Stimulated activated CD8-positive, alpha-beta memory T cell treated with anti-CD3 and anti-CD28 coated beads, Interleukin-4, amount 100 ng/mL, for 4 hours (primary cell): ENCODE measurements at regions not wholly inside any gene's neighbourhood (a gene's known extent, or its start where the extent isn't known, plus 50 kb on each side); places are given as distances from the start of the nearest gene placed in this dataset.

Source experiments
- DNase-seq, 2 donors: peaks; one replicate each; pipeline ENCODE4 v3.0.0-alpha.2; 2020; ENCODE audit warnings: low read depth in 2 of 2, low spot score in 1 of 2

- no peak for DNase-seq
Observed at GRCh38 chr5:68744206-68744605, 349.6 kb upstream of the SLC30A5 start.

GRCh38 chr5:68745448-68745847, 348.4 kb upstream of the SLC30A5 start:
- no peak for DNase-seq

- DNase-seq = no peak
Observed at GRCh38 chr5:68746220-68746619, 347.6 kb upstream of the SLC30A5 start.

DNA sequence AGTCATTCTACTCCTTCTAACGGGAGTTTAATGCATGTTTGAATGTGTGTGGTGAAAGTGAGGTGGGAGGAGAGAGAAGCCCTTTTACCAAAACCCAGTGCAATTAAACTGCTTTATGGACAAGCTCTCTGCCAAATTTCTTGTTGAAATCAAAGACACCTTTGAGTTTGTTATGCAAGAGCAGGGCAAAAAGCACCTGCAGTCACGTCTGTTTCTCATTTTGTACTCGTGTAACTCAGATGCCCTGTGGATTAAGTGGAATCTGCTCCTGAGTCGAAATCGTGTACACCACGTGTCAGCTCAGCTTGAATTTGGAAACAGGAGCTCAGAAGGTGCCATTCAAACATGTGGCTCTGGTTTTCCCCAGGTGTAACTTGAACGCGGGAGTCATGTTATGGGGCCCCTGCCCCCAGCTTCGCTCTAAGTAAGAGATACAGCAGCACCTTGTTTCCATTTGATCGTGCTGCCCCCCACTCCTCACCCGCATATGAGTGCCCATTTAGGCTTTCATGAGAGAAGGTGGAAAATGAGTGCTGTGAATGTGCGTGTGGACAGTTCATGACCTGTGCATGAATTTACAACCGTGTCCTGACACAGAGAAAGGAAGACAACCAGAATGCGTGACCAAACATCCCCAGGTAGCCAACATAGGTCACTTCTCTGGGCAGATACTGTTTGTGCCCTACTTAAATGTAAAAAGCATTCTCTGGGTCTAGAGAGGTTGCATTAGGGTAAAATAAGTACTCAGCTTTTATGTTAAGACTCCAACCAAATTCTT, 347.0 kb upstream of the SLC30A5 start:
- no peak for DNase-seq

DNA sequence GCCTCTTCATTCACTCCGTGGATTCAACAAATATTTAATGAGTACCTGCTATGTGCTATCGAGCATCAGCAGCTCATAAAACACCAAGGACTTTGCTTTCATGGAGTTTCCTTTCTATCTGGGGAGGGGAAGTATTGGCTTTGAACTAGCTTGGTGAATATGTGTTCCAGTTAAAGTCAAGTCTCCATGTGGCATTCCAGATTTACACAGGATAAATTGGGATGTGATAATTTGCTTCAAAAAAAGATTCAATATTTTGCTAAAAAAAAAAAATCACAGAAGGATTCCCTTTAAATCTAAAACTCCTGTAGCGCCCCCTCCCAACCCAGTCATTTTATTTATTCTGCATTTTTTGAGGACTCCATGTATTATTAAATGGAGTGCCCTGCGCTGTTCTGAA, 346.3 kb upstream of the SLC30A5 start:
- DNase-seq = no peak

GRCh38 chr5:68748101-68748500, 345.7 kb upstream of the SLC30A5 start:
- DNase-seq = no peak

DNA sequence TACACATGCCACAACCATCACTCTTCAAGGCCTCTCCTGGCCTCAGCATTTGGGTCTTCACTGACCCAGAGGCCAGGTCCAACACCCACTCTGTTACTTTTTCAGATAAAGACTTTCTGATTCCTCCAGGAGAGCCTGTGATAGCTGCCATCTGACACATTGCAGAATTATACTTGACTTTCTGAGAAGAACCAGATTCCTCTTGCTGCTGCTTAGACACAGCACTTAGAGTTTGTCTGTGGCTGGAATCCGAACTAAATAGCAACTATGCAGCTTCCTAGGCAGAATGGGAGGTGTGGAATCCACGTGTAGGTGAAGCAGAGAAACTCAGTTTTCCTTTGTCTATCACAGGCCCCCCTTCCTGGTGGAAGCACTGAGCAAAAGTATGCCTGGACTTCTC, 344.7 kb upstream of the SLC30A5 start:
- DNase-seq = no peak

- no peak for DNase-seq
Observed at GRCh38 chr5:68749631-68750030, 344.2 kb upstream of the SLC30A5 start.

GRCh38 chr5:68751661-68752060, 342.2 kb upstream of the SLC30A5 start:
- DNase-seq = no peak

DNA sequence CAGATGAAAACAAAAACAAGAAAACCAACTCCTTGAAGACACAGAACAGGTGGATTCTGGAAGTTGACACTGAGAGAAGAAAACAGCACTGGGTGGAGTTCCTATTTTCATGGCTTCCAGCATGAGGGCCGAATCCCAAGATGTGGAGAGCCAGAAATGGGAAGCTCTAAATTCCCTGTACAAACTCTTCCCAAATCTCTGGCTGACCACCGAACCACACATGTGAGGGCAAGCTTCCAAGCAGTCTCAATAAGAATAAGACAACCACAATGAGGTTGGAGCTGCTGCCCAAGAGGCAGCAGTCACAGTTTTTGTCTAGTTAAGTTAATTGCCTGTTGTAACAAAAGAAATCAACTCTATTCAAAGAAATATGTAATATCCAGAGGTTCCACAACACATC, 339.3 kb upstream of the SLC30A5 start:
- DNase-seq = no peak

DNA sequence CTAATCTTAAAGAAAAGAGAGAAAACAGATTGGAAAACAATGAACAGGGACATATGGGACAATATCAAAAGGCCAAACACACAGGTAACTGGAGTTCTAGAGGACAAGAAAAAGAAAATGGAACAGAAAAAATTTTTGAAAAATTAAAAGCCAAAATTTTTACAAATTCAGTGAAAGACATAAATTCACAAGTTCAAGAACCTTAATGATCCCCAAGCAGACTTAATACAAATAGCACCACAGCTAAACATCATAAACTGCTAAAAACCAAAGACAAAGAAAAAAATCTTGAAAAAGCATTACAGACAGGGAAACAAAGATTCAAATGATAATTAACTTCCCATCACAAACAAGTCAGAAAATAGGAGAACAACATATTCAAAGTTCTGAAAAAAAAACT, 338.5 kb upstream of the SLC30A5 start:
- DNase-seq = no peak

DNA sequence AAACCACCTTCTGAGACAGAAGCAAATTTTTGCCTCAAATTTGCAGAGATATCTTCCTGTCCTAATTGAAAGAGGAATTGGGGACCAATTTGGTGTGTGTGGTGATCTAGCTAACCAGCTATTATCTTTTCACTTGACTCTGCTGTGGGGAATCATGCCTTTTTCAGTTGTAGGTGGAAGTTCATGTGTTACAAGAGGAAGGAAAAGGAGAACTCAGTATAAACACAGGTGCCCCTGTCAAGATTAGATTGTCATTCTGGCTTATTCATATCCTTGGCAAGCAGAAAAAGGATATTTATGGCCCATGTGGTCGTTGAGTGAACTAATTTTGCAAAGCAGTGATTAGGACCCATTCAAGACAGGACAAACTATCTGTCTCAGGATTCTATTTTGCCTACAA, 336.8 kb upstream of the SLC30A5 start:
- DNase-seq = no peak

DNA sequence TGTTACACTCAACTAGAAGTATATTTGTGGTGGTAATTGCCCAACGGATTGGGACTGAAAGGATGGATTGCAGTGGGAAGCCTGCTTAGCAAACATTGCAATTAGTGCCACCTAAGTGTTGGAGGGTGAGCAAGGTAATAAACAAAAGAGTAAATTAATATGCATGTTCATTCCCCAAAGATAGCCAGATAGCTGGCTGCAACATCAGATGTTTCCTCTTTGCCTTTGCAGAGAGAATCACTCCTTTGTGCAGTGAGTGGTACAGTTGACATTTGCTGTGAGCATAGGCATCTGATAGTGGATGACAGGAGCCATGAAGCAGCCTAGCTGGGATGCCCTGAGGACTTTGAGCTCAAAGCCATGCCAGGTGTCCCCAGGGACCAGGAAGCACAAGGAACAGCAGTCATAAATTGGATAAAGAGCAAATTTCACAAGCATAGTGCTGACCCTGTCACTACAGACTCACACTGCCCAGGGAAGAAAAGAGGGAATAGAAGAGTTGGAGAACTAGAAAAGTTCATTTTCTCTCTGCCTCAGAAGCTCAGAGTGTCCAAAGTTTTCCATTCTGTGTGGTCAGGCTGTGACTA, 336.1 kb upstream of the SLC30A5 start:
- no peak for DNase-seq

DNA sequence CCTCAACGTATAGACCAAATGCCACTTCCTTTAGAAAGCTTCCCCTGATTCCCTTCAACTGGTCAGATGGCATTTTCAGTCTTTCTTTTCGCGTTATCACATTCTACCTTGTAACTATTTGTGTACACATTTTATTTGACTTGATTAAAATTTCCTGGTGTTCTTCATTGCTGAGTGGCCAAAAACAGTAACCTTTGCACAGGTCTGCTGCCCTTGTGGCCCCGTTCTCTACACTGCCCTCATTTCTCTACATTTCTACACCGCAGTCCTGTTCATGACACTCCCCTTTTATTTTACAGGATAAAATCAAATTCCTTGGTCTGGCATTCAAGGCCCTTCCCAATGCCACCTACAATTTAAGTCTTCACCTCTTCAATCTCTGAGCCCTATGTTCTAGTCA, 334.2 kb upstream of the SLC30A5 start:
- DNase-seq = no peak

DNA sequence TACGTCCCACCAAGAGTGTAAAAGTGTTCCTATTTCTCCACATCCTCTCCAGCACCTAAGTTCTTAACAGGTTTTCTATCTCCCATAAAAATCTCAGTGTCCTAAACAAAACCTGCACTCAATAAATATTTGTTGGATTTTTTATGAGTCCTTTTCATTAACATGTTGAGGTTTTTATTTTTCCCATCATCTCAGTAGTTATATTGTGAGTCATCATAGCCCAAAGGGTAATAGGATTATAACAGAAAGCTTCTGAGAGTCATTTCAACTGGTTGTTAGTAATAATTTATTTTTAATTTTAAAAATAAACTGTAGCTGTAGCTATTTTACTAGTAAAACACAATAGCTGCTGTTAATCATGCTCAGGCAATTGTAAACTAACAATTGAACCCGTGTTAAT, 331.6 kb upstream of the SLC30A5 start:
- DNase-seq = no peak

DNA sequence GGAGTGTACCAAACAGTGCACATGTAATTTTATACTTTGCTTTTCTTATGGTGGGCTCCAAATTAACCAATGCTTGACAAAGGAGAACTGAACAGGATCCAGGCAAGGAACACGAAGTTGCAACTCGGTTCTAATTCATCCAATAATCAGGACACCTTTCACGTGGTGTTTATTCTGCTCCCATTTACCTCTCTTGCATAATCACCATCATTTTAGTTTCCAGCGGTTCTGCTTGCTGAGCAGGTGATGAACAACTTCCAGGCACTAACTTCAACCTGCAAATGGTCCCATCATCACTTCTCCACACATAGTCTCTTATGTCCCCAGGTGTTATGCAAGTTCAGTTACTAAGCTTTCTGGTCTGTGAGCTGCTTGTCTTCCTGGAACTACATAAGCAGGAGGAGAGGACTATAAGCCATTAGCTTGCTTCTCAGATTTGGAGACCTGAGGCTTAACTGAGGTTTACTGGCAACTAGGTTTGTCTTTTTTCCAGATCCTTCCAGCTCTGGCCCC, 326.8 kb upstream of the SLC30A5 start:
- DNase-seq = no peak

DNA sequence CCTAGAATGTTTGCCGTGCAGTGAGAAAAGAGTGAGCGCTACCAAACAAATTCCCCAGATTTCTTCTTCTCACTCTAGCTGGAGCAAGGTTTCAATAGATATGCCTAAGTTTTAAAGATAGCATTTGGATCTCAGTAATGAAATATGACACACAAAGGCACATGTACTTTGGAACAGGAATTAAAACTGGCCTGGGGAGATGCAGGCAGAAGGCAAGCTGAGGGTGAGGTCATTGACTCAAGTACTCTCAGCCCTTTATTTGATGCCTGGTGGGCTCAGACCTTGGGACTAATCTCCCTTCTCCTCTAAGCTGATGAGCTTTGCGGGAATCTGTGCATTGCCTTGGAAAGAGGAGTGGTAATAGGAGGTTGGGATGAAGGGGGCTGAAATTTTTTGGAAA, 323.3 kb upstream of the SLC30A5 start:
- DNase-seq = no peak

- no peak for DNase-seq
Observed at GRCh38 chr5:68771221-68771620, 322.6 kb upstream of the SLC30A5 start.

GRCh38 chr5:68771732-68772131, 322.1 kb upstream of the SLC30A5 start:
- DNase-seq = no peak

DNA sequence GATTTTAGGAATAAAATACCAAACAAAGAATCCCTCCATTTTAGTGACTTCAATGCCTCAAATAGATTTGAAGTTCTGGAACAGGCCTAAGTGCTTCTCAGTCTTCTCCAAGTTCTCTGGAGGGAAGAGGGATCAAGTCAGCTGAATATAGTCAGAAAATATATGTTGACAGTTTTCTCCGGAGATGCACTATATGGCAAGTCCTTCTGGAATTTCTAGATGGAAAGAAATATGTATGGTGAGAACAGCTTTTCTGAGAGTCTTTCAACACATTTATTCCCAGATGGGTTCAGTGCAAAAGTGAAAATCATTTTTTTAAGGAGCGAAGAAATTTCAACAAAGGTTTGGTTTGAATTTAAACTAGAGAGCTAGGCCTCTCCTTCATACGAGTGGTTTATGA, 317.4 kb upstream of the SLC30A5 start:
- DNase-seq = no peak

DNA sequence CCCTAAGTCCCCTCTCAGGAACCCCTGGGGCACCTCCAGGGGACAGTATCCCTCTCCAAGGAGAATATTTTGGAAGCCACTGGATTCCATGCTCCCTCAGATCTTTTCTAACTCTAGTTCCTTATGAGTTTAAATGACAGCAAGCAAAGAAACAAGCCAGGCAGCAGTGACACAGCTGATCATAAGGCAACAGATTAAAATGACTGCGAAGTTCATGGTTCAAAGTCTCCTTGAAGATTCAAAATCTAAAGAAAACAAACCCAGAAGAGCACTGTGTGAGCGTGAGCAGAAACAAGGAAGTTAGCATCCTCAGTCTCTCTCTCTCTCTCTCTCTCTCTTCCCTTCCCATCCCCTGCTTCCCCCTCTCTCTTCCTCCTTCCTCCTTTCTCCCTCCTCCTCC, 316.7 kb upstream of the SLC30A5 start:
- no peak for DNase-seq

DNA sequence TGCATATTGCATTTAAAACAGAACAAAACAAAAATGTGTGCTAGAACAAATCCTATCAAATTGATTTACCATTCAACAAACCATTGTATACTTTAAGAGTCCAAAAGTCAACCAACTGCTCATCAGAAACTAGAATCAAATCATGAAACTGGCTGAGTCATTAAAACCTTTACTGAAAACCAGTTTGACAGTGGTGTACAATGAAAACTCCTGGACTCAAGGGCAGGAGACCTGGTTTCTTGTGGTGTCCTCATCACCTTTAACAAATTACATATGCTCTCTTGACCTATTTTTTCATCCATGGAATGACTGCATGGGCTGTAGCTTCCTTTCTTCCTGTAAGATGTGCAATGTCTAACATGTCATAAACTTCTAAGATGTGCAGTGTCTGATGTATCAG, 315.3 kb upstream of the SLC30A5 start:
- no peak for DNase-seq
